GM21619 (cell line): ENCODE measurements at regions not wholly inside any gene's neighbourhood (a gene's known extent, or its start where the extent isn't known, plus 50 kb on each side); places are given as distances from the start of the nearest gene placed in this dataset.

Source experiments
- ATAC-seq: cut with Tn5 transposase; IDR thresholded peaks from one replicate; pipeline ENCODE4 v1.9.1; 2021; ENCODE audit not compliant: unreplicated experiment

- ATAC-seq, result no peak
Measured at GRCh38 chr6:105509506-105510331, 106.8 kb upstream of the PREP start.

DNA sequence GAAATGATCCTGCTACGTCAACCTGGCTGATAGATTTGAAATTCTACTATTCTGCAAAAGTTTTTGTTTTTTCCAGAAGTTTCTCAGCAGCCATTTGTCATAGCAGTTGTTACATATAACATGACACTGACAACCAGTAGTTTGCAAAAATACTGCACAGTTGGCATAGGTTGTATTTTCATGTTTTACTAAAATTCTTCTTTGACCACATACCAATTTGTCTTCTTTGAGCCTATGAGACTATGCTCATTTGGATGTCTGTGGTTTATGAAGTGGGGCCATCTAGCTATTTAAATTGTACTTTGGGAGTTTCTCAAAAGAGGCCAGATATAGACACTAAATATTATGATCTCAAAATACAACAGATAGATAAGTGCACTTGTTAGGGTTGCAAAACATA lies 104.9 kb upstream of the PREP start:
- ATAC-seq, result no peak

DNA sequence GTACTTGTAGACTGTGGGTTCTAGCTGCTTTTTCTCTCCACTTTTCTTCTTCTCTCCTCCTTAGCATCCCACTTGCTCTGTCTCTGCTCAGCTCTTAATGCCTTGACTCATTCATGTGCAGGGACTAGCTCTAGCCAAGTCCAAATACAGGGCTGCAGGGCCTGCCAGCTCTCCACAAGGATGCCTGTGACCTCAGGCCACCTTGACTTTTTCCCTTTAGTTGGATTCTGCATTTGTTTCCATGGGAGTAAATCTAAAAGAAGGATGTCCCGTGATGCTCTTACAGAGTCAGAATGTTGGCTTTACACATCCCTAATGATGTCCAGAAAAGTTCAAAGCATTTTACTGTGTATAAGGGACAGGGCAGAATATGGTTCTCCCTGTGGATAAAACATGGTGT lies 101.8 kb upstream of the PREP start:
- ATAC-seq, result no peak

DNA sequence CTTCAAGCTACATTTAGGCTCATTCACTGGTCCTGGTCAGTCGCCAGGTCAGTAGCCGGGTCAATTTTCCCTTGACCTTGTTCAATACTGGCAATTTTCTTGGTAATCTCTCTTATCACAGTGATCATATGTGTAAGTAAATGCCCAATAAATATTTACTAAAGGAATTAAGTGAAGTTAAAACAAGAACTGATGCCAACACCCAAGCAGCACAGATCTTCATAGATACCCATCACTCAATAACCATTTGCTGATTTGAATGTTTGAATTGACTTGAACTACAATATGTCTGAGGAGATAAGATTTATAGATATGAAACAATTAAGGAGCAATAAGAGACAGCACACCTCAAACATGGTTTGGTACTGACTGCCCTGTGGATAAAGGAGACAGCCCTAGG lies 100.8 kb upstream of the PREP start:
- no peak for ATAC-seq

- no peak for ATAC-seq
Measured at GRCh38 chr6:105501826-105502344, 99.0 kb upstream of the PREP start.

DNA sequence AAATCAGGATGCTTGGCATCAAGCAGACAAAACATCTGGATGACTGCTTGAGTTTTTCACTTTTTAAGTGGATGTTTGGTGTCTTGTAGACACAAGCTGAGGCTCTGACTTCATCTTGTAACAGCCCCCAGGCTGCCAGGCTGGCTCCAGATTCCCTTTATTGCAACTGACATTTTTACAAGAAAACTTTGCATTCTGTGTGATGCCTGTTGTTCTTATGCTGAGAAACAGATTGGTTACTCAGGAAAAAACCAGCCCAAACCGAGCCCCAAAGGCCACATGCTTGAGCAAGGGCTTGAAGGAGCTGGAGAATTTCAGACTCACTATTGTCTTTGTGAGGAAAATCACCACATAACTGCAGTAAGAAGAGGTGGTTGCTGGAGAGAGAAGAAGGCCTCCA lies 98.4 kb upstream of the PREP start:
- no peak for ATAC-seq

GRCh38 chr6:105500693-105501092 lies 97.8 kb upstream of the PREP start:
- no peak for ATAC-seq

GRCh38 chr6:105499931-105500330 lies 97.0 kb upstream of the PREP start:
- ATAC-seq, result no peak

- no peak for ATAC-seq
Measured at GRCh38 chr6:105499136-105499870, 96.4 kb upstream of the PREP start.

DNA sequence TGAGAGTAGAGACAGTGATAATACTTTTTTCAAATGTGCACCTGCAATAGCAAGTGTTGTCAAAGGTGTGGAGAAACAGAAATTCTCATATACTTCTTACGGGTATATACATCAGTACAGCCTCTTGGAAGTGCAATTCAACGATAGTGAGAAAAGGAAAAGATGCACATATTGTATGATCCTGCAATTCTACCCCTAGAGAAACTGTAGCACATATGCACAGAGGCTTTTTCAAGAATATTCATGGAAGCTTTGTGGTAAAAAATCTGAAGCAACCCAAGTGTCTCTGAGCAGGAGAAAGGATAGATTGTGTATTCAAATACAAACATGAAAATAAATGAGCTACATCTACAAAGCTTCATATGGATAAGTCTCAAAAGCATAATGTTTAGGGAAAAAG lies 94.7 kb upstream of the PREP start:
- no peak for ATAC-seq

- peak; percentile 53 for ATAC-seq
Measured at GRCh38 chr6:105495515-105495914, 92.6 kb upstream of the PREP start.

GRCh38 chr6:105494688-105495087 lies 91.8 kb upstream of the PREP start:
- ATAC-seq, result no peak

DNA sequence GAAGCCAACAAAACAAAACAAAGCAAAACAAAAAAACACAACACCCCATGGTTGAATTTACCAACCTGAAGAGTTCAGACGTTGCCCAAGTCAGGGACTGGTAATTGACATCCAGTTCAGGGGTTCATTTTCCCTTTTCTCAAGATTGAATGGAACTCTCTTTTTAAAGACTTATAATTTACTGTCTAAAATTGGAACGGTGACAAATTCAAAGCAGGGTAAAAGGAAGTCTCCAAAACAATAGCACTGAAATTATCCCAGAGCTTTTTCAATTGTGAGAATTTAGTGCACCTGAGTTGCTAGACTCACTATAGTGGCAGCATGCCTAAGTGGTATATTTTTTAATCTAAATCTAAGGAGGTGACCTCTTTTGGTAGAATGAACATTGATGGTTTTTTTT lies 90.9 kb upstream of the PREP start:
- no peak for ATAC-seq

- ATAC-seq, result peak; percentile 78
Measured at GRCh38 chr6:105492706-105493673, 90.1 kb upstream of the PREP start.

DNA sequence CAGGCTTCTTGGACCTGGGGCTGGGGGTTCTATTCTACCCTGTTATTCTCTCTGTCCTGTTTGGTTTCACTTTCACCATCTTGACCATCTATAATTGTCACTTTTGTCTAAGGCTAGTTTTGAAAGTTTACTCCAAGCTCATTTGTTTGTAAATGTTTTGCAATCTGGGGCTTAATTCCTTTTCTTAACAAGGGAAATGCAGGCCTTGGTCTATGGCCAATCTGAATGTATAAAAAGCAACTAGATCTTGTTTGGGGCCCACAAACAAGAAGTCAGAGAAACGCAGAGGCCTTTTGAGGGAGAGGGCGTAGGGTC lies 86.3 kb upstream of the PREP start:
- no peak for ATAC-seq

DNA sequence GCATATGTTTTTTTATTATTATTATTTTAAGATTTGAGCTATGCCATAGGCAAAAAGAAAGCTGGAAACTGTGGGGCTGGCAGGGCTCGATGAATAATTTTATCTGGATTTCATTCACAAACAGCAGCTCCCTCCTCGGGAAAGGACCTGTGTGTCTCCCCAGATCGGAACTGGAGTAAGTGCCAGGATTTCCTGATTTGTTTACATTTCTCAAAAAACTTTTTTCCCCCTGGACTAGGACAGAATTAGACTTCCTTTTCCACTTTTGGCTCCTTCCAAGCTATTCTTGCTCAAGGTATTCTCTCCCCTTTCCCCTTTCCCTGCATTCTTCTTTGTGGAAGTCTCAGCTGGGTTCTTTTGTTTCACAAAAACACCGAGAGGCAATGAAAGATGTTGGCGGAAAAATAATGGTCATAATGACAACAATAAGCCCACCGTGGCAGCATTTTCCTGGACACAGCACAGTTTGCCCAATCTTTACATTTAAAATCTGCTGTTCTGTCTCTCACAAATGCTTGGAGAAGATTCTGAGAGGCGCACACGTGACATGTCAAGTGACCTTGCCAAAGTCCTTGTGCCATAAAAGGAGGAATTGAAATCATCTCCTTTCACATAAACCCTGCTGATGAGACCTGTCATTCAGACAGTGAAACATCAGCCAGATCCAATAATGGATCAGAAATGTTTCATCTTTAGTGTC lies 85.8 kb upstream of the PREP start:
- ATAC-seq, result no peak

DNA sequence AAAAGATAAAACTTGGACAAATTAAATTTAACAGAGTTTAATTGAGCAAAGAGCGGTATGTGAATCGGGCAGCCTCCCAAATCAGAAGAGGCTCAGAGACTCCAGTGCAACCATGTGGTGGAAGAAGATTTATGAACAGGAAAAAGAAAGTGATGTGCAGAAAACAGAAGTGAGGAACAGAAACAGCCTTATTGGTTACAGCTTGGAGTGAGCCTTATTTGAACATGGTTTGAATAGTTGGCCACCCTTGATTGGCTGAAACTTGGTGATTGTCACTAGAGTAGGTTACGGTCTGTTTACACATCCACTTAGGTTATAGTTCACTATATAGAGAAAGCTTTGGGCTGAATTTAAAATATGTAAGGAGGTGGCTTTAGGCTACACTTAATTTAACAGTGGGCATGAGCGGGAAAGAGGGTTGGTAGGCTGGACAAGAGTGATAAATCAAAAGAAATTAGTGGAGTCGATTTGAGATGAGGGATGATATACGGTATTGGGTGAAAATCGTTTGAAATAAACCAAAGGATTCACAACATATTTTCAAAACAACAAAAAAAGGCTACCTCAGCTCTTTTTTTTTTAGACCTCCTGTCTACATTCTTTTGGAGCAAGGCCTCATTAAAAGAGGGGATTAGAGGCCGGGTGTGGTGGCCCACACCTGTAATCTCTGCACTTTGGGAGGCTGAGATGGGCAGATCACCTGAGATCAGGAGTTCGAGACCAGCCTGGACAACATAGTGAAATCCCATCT lies 84.3 kb upstream of the PREP start:
- no peak for ATAC-seq

DNA sequence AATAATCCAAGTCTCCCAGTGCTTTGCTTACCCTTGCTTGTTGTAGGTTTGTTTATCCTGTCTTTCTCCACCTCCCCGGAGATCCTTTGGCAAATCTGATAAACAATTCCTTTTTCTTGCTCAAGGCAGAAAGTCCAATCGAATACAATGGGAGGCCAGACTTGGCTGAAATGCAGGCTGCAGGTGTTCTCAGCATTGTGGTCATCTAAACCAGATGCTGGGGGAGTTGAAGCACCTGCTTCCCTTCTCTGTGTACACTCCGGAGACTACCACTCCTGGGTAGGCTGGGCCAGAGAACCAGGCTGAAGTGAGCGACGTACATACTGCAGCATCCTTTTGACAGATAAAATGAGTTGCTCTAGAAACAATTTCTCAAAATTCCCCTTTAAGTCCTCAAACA lies 82.6 kb upstream of the PREP start:
- peak; percentile 56 for ATAC-seq

DNA sequence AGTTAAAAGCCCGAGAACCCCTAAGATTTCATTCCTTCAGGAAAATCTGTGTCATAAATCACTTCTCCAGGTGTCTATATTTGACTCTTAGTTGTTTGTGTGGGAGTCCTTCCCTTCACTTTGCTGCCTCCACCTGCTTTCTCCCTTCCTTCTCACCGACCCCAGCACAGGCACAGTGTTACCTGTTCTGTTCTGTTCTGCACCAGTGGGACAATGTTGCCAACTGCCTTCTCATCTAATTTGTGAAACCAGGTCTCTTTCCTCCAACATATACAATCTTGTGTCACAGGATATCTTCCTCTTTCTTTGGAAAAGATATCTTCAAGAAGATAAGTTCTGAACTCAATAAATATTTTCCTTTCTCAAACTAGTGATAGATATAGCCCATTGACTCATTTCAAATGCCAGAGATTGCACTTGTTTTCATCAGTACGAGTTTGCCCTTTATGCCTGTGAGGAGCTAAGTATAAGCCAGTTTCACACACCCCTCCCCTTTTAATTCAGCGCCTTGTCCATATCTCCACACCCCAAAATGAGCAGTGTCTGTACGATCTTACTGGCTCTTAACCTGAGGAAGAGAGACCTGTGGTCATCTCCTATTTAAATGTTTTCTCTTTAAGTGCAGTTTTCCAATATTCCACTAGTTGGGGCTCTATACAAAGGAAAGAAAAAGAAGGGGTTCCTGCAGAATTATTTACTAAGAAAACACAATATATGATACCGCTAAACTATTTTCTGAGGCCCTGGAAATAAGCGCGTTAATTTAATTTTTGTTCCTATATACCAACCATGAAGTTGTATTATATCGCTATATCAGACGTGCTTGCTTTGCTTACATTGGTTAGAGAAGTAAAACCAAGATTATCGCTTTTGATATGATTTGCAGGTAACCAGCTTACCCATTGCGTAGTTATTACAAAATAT lies 81.6 kb upstream of the PREP start:
- no peak for ATAC-seq
